GM19397 (cell line): ENCODE measurements at regions not wholly inside any gene's neighbourhood (a gene's known extent, or its start where the extent isn't known, plus 50 kb on each side); places are given as distances from the start of the nearest gene placed in this dataset.
"Not testable (repeated sequence)": the region's sequence is repeated elsewhere in the genome, so short reads cannot be mapped to it uniquely, and the experiment has no call there.

Experiments
- ATAC-seq: cut with Tn5 transposase; IDR thresholded peaks from one replicate; pipeline ENCODE4 v1.9.1; 2021; ENCODE audit warnings: mild to moderate bottlenecking, moderate library complexity; ENCODE audit not compliant: unreplicated experiment

- ATAC-seq: no peak
Observed at GRCh38 chr2:242063850-242064249, 194.3 kb downstream of the RTP5 start.

DNA sequence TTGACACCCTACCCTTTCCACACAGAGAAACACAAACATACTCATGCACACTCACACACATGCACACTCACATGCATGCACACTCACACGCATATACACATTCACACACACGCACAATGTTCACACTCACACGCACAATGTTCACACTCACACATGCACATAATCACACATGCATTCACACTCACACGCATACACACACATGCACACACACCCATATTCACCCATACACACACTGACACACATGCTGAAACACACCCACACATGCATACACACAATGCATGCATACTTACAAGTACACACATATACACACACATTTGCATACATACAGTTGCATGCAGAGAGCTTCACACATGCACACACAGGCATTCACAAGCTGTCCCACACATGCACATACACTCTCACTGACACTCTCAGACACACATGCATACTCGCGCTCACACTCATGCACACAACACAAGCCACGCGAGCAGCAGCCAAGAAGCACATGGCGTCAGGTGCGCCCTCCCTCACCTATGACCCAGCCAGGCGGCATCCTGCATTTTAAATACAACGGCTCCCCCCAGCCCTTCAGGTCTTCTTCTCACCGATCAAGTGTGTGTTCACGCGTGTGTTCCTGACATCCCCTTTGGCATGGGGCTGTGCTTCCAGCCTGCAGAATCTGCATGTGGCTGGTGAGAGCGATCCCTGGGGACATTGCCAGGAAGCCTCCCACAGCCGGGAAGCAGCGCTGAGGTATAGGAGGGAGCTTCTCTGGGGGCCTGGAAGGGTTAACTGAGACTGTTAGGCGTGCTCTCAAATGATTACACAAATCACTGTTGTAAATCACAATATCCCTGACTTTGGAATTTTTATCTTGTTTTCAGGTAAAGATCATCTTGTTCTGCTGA, 195.1 kb downstream of the RTP5 start:
- no peak for ATAC-seq

- no peak for ATAC-seq
Observed at GRCh38 chr2:242065426-242065825, 195.9 kb downstream of the RTP5 start.

- no peak for ATAC-seq
Observed at GRCh38 chr2:242069018-242069417, 199.5 kb downstream of the RTP5 start.

DNA sequence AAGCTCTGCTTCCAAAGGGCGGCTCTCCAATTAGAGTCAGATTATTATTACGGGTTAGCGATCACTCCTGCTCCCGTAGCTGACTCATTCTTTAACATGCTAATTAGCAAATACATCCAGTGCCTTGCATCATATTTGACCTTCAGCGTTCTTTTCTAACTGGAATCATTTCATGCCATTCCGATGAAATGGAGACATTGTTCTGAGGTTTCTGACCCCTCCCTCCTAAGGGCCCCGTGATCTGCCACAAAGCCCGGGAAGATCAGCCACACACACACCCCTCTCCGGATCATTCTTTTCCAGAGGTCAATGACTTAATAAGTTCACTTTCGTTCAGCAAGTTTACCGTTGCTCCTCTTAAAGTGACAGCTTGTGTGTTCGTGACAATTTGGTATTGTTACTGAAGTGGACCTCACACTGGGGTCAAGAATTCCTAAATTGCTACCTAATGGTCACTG, 200.4 kb downstream of the RTP5 start:
- not testable (repeated sequence) for ATAC-seq

- not testable (repeated sequence) for ATAC-seq
Observed at GRCh38 chr2:242070726-242071125, 201.2 kb downstream of the RTP5 start.

GRCh38 chr2:242071377-242071776, 201.8 kb downstream of the RTP5 start:
- not testable (repeated sequence) for ATAC-seq

DNA sequence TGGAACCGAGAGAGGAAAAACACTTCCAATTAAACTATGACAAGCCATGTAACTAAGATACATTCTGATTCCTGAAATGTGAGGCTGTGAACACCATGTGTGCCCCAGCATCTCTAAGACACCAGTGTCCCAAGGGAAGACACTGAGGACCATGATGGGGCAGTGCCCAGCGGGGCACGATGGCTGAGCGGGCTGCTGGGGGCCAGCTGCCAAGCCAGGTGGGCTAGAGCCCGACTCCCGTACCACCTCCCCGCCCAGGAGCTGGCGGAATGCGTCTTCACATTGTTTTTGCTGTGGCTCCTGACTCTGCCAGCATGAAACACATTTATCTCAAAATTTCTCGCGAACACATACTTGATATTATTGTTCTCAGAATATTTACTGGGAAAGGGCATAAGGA, 202.4 kb downstream of the RTP5 start:
- not testable (repeated sequence) for ATAC-seq

- no peak for ATAC-seq
Observed at GRCh38 chr2:242075168-242075567, 205.6 kb downstream of the RTP5 start.

DNA sequence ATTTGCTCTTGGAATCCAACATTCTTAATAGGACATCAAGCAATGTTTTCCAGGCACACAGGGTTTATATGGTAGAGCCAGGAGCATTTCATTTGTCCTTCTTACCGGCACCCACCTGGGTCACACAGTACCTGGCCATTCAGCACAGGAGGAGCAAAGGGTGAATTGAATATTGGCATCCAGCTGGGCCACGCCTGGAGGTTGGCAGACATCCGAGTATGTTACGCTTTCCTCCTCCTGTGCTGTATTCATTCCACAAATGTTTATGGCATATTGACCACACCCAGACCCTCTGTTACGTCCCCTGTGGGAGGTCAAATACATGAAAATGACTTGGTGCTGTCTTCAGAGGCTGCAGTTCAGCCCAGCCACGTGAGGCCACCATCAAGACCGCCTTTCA, 206.2 kb downstream of the RTP5 start:
- no peak for ATAC-seq

DNA sequence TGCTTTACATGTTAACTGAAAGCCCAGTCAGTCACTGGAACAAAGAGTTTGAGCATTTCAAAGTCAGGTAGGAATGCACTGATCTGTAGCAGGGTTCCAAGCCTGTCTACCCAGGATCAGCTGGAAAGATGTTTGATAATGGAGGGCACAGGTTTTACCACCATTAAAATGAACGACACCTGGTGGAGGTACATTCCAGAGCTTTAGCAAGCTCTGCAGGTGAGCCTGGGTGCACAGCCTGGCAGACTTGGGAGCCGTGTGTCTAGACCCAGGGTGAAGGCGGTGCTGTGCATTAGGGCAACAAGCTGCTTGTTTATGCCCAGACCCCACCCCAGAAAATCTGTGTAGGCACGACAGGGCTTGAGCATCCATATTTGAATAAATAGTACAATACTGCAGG, 206.7 kb downstream of the RTP5 start:
- not testable (repeated sequence) for ATAC-seq

- ATAC-seq: not testable (repeated sequence)
Observed at GRCh38 chr2:242078426-242078825, 208.9 kb downstream of the RTP5 start.

DNA sequence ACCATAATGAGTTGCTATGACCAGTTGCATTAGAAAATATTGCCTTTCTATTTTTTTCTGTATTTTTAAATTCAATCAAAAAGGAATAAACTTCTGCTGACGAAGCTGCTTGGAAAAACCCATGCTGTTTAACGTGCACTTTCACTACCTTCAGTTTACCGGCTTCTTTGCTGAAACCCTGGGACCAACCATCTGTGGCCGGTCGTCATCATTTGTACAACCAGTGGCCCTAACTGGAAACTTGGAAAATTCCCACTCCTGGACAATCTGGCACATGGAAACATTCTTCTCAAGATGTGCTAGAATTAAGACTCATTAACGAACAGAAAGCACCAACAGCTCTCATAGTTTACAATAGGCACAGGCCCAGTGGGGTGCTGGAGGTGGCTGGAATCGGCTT, 210.3 kb downstream of the RTP5 start:
- not testable (repeated sequence) for ATAC-seq

DNA sequence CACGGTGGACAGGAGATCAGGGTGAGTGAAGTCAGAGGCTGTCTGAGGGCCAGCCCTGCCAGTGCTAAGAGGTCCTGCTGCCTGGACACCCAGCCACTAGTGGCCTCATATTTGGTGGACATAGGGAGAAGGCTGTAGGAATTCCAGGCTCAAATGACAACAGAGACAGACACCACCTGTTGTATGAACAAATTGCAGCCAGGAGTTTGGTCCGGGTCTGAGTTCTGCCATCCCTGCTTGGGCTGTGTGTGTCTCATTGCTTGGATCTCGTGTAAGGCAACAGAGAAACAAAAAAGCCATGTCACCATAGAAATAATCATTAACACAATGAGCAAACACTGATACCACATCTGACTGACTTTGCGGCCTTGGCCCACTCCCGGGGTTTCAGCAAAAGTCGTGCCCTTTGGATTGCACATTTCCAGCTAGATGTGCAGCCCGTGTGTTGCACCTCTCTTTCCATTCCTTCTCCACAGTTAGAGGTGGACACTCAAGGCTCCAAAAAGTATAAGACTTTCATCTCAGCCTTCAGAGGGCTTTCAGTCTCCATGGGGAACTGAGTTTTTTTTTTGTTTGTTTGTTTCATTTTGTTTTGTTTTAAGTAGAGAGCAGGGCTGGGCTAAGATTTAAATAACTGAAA, 211.2 kb downstream of the RTP5 start:
- ATAC-seq: not testable (repeated sequence)

GRCh38 chr2:242084034-242084433, 214.5 kb downstream of the RTP5 start:
- ATAC-seq: not testable (repeated sequence)

GRCh38 chr2:242085024-242085674, 215.6 kb downstream of the RTP5 start:
- ATAC-seq: not testable (repeated sequence)

DNA sequence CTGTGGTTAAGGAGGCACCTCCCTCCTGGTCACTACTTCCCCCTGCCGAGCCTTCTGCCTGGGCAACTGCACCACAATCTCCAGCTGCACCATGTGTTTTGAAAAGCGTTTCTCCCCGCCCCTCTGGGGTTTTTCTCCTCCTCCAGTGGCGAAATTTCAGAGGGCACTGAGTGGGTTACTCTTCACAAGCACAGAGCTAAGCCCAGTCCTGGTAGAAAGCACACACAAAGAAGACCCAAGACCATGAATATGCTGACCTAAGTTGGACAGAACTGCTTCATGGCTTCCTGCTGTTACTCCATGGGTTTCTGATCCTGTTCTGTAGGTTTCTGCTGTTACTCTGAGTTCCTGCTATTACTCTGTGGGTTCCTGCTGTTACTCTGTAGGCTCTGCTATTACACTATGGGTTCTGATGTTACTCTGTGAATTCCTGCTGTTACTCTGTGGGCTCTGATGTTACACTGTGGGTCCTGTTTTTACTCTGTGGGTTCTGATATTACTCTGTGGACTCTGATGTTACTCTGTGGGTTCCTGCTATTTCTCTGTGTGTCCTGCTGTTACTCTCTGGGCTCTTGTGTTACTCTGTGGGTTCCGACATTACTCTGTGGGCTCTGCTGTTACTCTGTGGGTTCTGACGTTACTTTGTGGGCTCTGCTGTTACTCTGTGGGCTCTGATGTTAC, 216.6 kb downstream of the RTP5 start:
- ATAC-seq: no peak

- peak; percentile 35 for ATAC-seq
Observed at GRCh38 chr2:242088044-242088443, 218.5 kb downstream of the RTP5 start.

DNA sequence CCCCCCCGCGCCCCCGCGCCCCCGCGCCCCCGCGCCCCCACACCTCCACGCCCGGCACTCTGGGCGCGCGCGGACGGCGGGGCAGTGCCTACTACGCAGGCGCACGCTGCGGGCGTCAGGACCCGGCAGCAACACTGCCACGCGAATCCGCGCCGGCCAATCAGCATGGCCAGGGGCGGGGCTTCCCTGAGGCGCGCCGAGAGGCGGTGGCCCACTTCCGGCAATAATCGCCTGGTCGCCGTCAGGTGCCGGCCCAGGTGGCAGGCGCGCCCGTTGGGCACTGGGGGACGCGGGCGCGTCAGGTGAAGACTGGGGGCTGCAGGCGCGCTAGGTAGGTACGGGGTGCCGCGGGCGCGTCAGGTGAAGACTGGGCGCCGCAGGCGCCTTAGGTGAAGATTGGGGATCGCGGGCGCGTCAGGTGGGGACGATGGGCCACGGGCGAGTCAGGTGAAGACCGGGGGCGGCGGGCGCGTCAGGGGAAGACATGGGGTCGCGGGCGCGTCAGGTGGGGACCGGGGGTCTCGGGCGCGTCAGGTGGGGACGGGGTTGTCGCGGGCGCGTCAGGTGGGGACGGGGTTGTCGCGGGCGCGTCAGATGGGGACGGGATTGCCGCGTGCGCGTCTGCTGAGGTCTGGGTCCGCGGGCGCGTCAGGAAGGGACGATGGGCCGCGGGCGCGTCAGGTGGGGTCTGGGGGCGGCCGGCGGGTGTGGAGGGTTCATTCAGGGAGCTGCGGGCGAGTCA, 219.1 kb downstream of the RTP5 start:
- ATAC-seq: peak; percentile 90

GRCh38 chr2:242089213-242089549, 219.7 kb downstream of the RTP5 start:
- ATAC-seq: not testable (repeated sequence)
